HS-27A (cell line): ENCODE measurements at regions not wholly inside any gene's neighbourhood (a gene's known extent, or its start where the extent isn't known, plus 50 kb on each side); places are given as distances from the start of the nearest gene placed in this dataset.

Experiments used
- DNase-seq: peaks from one replicate; pipeline ENCODE4 v3.0.0-alpha.2; 2012; ENCODE audit warnings: low read depth, missing footprints

- DNase-seq = no peak
These were observed 171.3 kb upstream of the GAS1 start for GRCh38 chr9:87118594-87118993.

- no peak for DNase-seq
These were observed 172.1 kb upstream of the GAS1 start for GRCh38 chr9:87119328-87119881.

GRCh38 chr9:87120610-87121009 lies 173.3 kb upstream of the GAS1 start:
- no peak for DNase-seq

GRCh38 chr9:87122947-87123685 lies 175.8 kb upstream of the GAS1 start:
- DNase-seq = no peak

- no peak for DNase-seq
These were observed 176.5 kb upstream of the GAS1 start for GRCh38 chr9:87123830-87124229.

- no peak for DNase-seq
These were observed 178.5 kb upstream of the GAS1 start for GRCh38 chr9:87125819-87126218.

- no peak for DNase-seq
These were observed 180.2 kb upstream of the GAS1 start for GRCh38 chr9:87127543-87127942.

GRCh38 chr9:87127978-87128614 lies 180.8 kb upstream of the GAS1 start:
- DNase-seq = no peak

GRCh38 chr9:87128844-87129493 lies 181.7 kb upstream of the GAS1 start:
- no peak for DNase-seq

GRCh38 chr9:87135074-87135473 lies 187.8 kb upstream of the GAS1 start:
- DNase-seq = no peak

- DNase-seq = no peak
These were observed 190.4 kb upstream of the GAS1 start for GRCh38 chr9:87137718-87138117.

- DNase-seq = no peak
These were observed 191.1 kb upstream of the GAS1 start for GRCh38 chr9:87138128-87139040.

GRCh38 chr9:87139099-87139730 lies 191.9 kb upstream of the GAS1 start:
- no peak for DNase-seq

- no peak for DNase-seq
These were observed 192.8 kb upstream of the GAS1 start for GRCh38 chr9:87140142-87140541.

- DNase-seq = no peak
These were observed 193.4 kb upstream of the GAS1 start for GRCh38 chr9:87140605-87141109.

GRCh38 chr9:87141124-87141523 lies 193.8 kb upstream of the GAS1 start:
- DNase-seq = no peak

GRCh38 chr9:87146933-87147332 lies 199.6 kb upstream of the GAS1 start:
- no peak for DNase-seq

- peak; percentile 7 for DNase-seq
These were observed 200.5 kb upstream of the GAS1 start for GRCh38 chr9:87147839-87148238.

GRCh38 chr9:87148331-87149104 lies 201.2 kb upstream of the GAS1 start:
- peak; percentile 53 for DNase-seq

GRCh38 chr9:87149799-87150198 lies 202.5 kb upstream of the GAS1 start:
- no peak for DNase-seq
